ENCODE measurements at regions not wholly inside any gene's neighbourhood (a gene's known extent, or its start where the extent isn't known, plus 50 kb on each side); places are given as distances from the start of the nearest gene placed in this dataset.

- DNase-seq: no peak
Observed at GRCh38 chr10:20958764-20959163, 61.7 kb upstream of the NEBL start.

DNA sequence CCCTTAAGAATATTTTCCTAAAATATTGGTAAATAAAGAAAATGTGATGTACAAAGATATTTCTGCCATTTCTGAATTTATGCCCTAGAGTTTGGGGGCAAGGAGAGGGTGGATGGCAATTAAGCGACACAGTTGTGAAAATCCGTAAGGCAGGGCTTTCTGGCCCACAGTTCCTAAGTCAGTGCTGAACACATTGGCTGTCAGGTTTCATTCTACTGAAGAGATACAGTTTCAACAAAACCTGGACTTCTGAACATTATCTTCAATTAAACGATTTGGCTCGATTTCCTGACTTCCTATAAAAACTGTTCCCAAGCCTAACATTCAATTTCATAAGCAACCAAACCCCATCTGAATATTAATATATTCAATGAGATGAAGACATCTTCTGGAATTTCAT lies 61.1 kb upstream of the NEBL start:
- no peak for DNase-seq

GRCh38 chr10:20957744-20958143 lies 60.6 kb upstream of the NEBL start:
- no peak for DNase-seq

GRCh38 chr10:20956843-20957242 lies 59.7 kb upstream of the NEBL start:
- DNase-seq: no peak

- DNase-seq: no peak
Observed at GRCh38 chr10:20955355-20955893, 58.3 kb upstream of the NEBL start.

DNA sequence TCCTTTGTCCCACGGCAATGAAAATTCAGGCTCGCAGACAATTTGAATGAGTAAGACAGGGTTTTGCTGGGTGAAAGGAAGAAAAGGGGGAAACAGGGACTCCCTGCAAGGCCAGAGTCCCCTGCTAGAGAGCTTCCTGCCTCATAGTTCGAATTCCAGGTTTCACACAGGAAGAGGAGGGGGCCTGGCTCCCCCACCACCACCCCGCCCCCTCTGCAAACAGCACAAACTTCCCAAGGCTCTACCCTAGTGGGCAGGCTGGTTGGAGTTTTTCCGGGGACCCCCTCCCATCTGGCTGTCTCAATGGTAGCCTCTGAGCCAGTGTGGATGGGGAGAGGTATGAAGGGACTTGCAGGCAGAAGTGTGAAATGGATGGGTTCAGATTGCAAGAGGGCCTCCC lies 57.4 kb upstream of the NEBL start:
- DNase-seq: no peak

DNA sequence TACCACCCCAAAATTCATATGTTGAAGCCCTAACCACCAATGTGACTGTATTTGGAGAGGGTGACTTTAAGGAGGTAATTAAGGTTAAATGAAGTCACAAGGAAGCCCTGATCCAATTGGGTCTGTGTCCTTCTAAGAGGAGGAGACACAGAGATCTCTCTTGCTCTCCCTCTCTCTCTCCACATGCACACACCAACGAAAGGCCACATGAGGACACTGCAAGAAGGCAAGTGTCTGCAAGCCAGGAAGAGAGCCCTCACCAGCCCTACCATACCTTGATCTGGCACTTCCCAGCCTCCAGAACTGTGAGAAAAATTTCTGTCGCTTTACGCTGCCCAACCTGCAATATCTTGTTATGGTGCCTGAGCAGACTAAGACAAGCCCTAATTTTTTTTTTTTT lies 56.0 kb upstream of the NEBL start:
- no peak for DNase-seq

- no peak for DNase-seq
Observed at GRCh38 chr10:20949967-20950366, 52.9 kb upstream of the NEBL start.

- no peak for DNase-seq
Observed at GRCh38 chr10:20948686-20949327, 51.7 kb upstream of the NEBL start.

All from activated CD8-positive, alpha-beta memory T cell treated with anti-CD3 and anti-CD28 coated beads, Interleukin-2, amount 50 U/mL, for 48 hours (primary cell).